Kidney (tissue), 13 donors: ENCODE measurements at regions not wholly inside any gene's neighbourhood (a gene's known extent, or its start where the extent isn't known, plus 50 kb on each side); places are given as distances from the start of the nearest gene placed in this dataset.

ENCODE experiments used
- DNase-seq, 5 donors: peaks; one replicate each; pipeline ENCODE4 v3.0.0-alpha.2; 2013 to 2020
- FAIRE-seq: peaks from 2 replicates; lab custom pipeline; 2012; peaks lifted over from hg19 to GRCh38; lab: Jason Lieb, UNC
- H3K27ac ChIP-seq, 2 donors: one replicate each; pipeline ENCODE4 v1.7.0; 2013; ENCODE audit warnings: low read depth in 2 of 2, low read length in 2 of 2, inconsistent platforms in 1 of 2
- H3K27me3 ChIP-seq: one replicate; pipeline ENCODE4 v1.7.1; 2013; ENCODE audit warnings: low read length, inconsistent platforms; ENCODE audit not compliant: control insufficient read depth, insufficient read depth
- H3K36me3 ChIP-seq, 3 donors: one replicate each; pipeline versions ENCODE4 v1.7.0 to v1.7.1; 2013; ENCODE audit warnings: low read length in 3 of 3, control low read depth in 1 of 3, inconsistent platforms in 1 of 3; ENCODE audit not compliant: insufficient read depth in 3 of 3, control insufficient read depth in 2 of 3
- H3K4me1 ChIP-seq, 3 donors: one replicate each; pipeline versions ENCODE4 v1.7.0 to v1.7.1; 2013; ENCODE audit warnings: low read length in 3 of 3, inconsistent platforms in 1 of 3, low read depth in 1 of 3; ENCODE audit not compliant: control insufficient read depth in 2 of 3, insufficient read depth in 2 of 3
- H3K4me3 ChIP-seq, 3 donors: one replicate each; pipeline versions ENCODE4 v1.7.0 to v1.8.1; 2013; ENCODE audit warnings: low read length in 3 of 3, control low read depth in 1 of 3, inconsistent platforms in 1 of 3
- H3K9ac ChIP-seq, 3 donors: one replicate each; pipeline versions ENCODE4 v1.7.0 to v1.7.1; 2013; ENCODE audit warnings: low read length in 3 of 3, control low read depth in 1 of 3, inconsistent platforms in 1 of 3
- H3K9me3 ChIP-seq, 3 donors: one replicate each; pipeline versions ENCODE4 v1.7.0 to v1.7.1; 2013; ENCODE audit warnings: low read length in 3 of 3, control low read depth in 1 of 3, inconsistent platforms in 1 of 3; ENCODE audit not compliant: control insufficient read depth in 2 of 3, insufficient read depth in 1 of 3
- intact Hi-C: fragments of 100-400 bp; cut with DNase I; formaldehyde crosslinking; loops from one replicate; pipeline ENCODE4 v1.11.1; 2022
- TF ChIP-seq, protein P1 (sequence below): IDR thresholded peaks from 3 replicates; pipeline ENCODE4 v1.5.1; 2012; ENCODE audit warnings: mild to moderate bottlenecking, moderate library complexity, borderline replicate concordance; ENCODE audit not compliant: insufficient read depth; ENCODE audit errors: extremely low read depth
- donor health status: control.
- donor health status: control.
- donor health status: control.
- donor health status: control.
- donor health status: control.
- donor health status: DM: yes; HTN: yes; CAD: no.
- donor health status: Normal renal cell carcinoma (clear cell type).

GRCh38 chr13:97072297-97072696 lies 78.0 kb upstream of the OXGR1 start:
- TF ChIP-seq, protein P1, sequence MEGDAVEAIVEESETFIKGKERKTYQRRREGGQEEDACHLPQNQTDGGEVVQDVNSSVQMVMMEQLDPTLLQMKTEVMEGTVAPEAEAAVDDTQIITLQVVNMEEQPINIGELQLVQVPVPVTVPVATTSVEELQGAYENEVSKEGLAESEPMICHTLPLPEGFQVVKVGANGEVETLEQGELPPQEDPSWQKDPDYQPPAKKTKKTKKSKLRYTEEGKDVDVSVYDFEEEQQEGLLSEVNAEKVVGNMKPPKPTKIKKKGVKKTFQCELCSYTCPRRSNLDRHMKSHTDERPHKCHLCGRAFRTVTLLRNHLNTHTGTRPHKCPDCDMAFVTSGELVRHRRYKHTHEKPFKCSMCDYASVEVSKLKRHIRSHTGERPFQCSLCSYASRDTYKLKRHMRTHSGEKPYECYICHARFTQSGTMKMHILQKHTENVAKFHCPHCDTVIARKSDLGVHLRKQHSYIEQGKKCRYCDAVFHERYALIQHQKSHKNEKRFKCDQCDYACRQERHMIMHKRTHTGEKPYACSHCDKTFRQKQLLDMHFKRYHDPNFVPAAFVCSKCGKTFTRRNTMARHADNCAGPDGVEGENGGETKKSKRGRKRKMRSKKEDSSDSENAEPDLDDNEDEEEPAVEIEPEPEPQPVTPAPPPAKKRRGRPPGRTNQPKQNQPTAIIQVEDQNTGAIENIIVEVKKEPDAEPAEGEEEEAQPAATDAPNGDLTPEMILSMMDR = no peak
- Histone ChIP-seq H3K4me3 (no peak overlapping the region), H3K4me1 (no peaks in the 10 kb centered on the region), H3K9me3 (peaks cover 0 to 17% (median 2%) of the 10 kb centered on the region in 3 donors), H3K36me3 (no peaks in the 10 kb centered on the region), H3K27ac (no peak overlapping the region), H3K9ac (no peak overlapping the region), H3K27me3 (no peaks in the 10 kb centered on the region)
- no peak for FAIRE-seq
- DNase-seq = no peak
- intact Hi-C loops = no loop called here

DNA sequence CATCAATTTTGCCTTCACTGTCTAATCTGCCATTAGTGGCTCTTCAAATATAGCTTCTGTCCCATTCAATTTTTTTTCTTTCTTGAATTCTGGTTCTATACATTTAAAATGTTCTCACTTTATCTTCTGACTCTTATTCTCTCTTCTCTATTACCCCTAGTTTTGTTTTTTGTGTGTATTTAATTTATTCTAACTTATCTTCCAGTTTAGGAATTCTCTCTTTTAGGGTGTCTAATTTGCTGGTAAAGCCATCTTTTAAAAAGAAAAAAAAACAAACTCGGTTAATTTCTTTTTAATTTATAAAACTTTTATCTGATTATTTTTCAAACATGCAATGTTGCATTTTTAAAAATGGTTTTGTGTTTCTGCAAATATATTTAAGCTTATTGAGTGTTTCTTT lies 80.3 kb upstream of the OXGR1 start:
- FAIRE-seq = no peak
- no peak for DNase-seq
- intact Hi-C loops = no loop called here
- H3K4me1 ChIP-seq = no peaks in the 10 kb centered on the region
- H3K27me3 ChIP-seq = no peaks in the 10 kb centered on the region
- TF ChIP-seq, protein P1 = no peak
- no peaks in the 10 kb centered on the region for H3K36me3 ChIP-seq
- peaks cover 0 to 17% (median 2%) of the 10 kb centered on the region in 3 donors for H3K9me3 ChIP-seq
- H3K27ac ChIP-seq = no peak overlapping the region
- no peak overlapping the region for H3K4me3 ChIP-seq
- no peak overlapping the region for H3K9ac ChIP-seq

- H3K36me3 ChIP-seq = no peaks in the 10 kb centered on the region
- no peaks in the 10 kb centered on the region for H3K27me3 ChIP-seq
- TF ChIP-seq, protein P1 = no peak
- H3K4me1 ChIP-seq = no peaks in the 10 kb centered on the region
- no peak overlapping the region for H3K27ac ChIP-seq
- H3K9me3 ChIP-seq = peaks cover 0 to 17% (median 2%) of the 10 kb centered on the region in 3 donors
- no peak overlapping the region for H3K9ac ChIP-seq
- H3K4me3 ChIP-seq = no peak overlapping the region
- FAIRE-seq = no peak
- DNase-seq = no peak
- intact Hi-C loops = no loop called here
Measured at GRCh38 chr13:97076898-97077297, 82.6 kb upstream of the OXGR1 start.

- Histone ChIP-seq H3K4me3 (no peak overlapping the region), H3K27ac (no peak overlapping the region), H3K4me1 (no peaks in the 10 kb centered on the region), H3K36me3 (no peaks in the 10 kb centered on the region), H3K27me3 (no peaks in the 10 kb centered on the region), H3K9ac (no peak overlapping the region), H3K9me3 (peaks cover 0 to 17% (median 2%) of the 10 kb centered on the region in 3 donors)
- FAIRE-seq (no peak), DNase-seq (no peak)
- TF ChIP-seq, protein P1 = no peak
- intact Hi-C loops = no loop called here
Measured at GRCh38 chr13:97077341-97077740, 83.1 kb upstream of the OXGR1 start.
